H54 (cell line): ENCODE measurements at regions not wholly inside any gene's neighbourhood (a gene's known extent, or its start where the extent isn't known, plus 50 kb on each side); places are given as distances from the start of the nearest gene placed in this dataset.
A peak's percentile ranks its signal among the peaks of the same experiment; 100 is the strongest.

Experiments
- DNase-seq: peaks from one replicate; pipeline ENCODE4 v3.0.0; 2011; ENCODE audit warnings: low spot score, mixed read lengths; ENCODE audit not compliant: insufficient read length
- FAIRE-seq: peaks from 3 replicates; lab custom pipeline; 2011; peaks lifted over from hg19 to GRCh38; lab: Jason Lieb, UNC
- POLR2A ChIP-seq: IDR thresholded peaks from 2 replicates; pipeline ENCODE4 v1.6.1; 2011; ENCODE audit warnings: low read depth, mild to moderate bottlenecking, low read length

- no peak for DNase-seq
- no peak for FAIRE-seq
- TF ChIP-seq POLR2A = no peak
Observed at GRCh38 chr5:73338256-73339050, 110.1 kb downstream of the FOXD1 start.

GRCh38 chr5:73337586-73338255 lies 110.9 kb downstream of the FOXD1 start:
- no peak for DNase-seq
- FAIRE-seq = no peak
- no peak for TF ChIP-seq POLR2A

GRCh38 chr5:73336366-73336765 lies 112.2 kb downstream of the FOXD1 start:
- DNase-seq (no peak), FAIRE-seq (no peak)
- TF ChIP-seq POLR2A = no peak

- FAIRE-seq (no peak), DNase-seq (no peak)
- no peak for TF ChIP-seq POLR2A
Observed at GRCh38 chr5:73333944-73334703, 114.5 kb downstream of the FOXD1 start.

- FAIRE-seq = no peak
Observed at GRCh38 chr5:73330613-73331012, 118.0 kb downstream of the FOXD1 start.

GRCh38 chr5:73328640-73329039 lies 119.9 kb downstream of the FOXD1 start:
- DNase-seq = no peak
- no peak for TF ChIP-seq POLR2A
- FAIRE-seq = no peak

More at GRCh38 chr5:73330613-73331012, 118.0 kb downstream of the FOXD1 start:
- DNase-seq = no peak
- TF ChIP-seq POLR2A = no peak

GRCh38 chr5:73327908-73328455 lies 120.6 kb downstream of the FOXD1 start:
- FAIRE-seq = peak; percentile 80

GRCh38 chr5:73325546-73325945 lies 123.0 kb downstream of the FOXD1 start:
- TF ChIP-seq POLR2A = no peak
- FAIRE-seq = no peak
- no peak for DNase-seq

More at GRCh38 chr5:73327908-73328455, 120.6 kb downstream of the FOXD1 start:
- DNase-seq = no peak
- no peak for TF ChIP-seq POLR2A

GRCh38 chr5:73323466-73323865 lies 125.1 kb downstream of the FOXD1 start:
- no peak for TF ChIP-seq POLR2A
- FAIRE-seq (no peak), DNase-seq (no peak)

GRCh38 chr5:73322437-73323076 lies 126.0 kb downstream of the FOXD1 start:
- DNase-seq = no peak
- no peak for TF ChIP-seq POLR2A

GRCh38 chr5:73321757-73322436 lies 126.7 kb downstream of the FOXD1 start:
- FAIRE-seq = peak; percentile 77
- peak; percentile 72 for DNase-seq
- no peak for TF ChIP-seq POLR2A

More at GRCh38 chr5:73322437-73323076, 126.0 kb downstream of the FOXD1 start:
- no peak for FAIRE-seq

- TF ChIP-seq POLR2A = no peak
- FAIRE-seq (no peak), DNase-seq (no peak)
Observed at GRCh38 chr5:73319036-73319435, 129.5 kb downstream of the FOXD1 start.

GRCh38 chr5:73318308-73318719 lies 130.3 kb downstream of the FOXD1 start:
- DNase-seq = no peak
- no peak for FAIRE-seq

More at GRCh38 chr5:73318308-73318719, 130.3 kb downstream of the FOXD1 start:
- TF ChIP-seq POLR2A = no peak
